ENCODE measurements at regions not wholly inside any gene's neighbourhood (a gene's known extent, or its start where the extent isn't known, plus 50 kb on each side); places are given as distances from the start of the nearest gene placed in this dataset.

GRCh38 chr1:82503822-82504221 is 703.1 kb downstream of the ADGRL2 start:
- TF ChIP-seq CTCF (conservative IDR thresholded peaks at IDR 0.05; ENCODE audit: low read depth, low read length): no peak
- no peak for TF ChIP-seq EZH2 (IDR thresholded peaks at IDR 0.05; ENCODE audit: borderline replicate concordance, low read depth, low read length, poor library complexity, severe bottlenecking)

Measured in A673 (cell line).